ENCODE measurements at regions not wholly inside any gene's neighbourhood (a gene's known extent, or its start where the extent isn't known, plus 50 kb on each side); places are given as distances from the start of the nearest gene placed in this dataset.

GRCh38 chr2:145380436-145381017, 860.6 kb upstream of the ZEB2 start:
- H4K8ac ChIP-seq (replicated peaks; ENCODE audit: insufficient read length, low read depth, low read length) = no peak overlapping the region
- H3K23ac ChIP-seq (ENCODE audit: insufficient read length, low read depth, low read length) = no peak overlapping the region
- H3K27ac ChIP-seq (ENCODE audit: insufficient read length, low read depth, low read length) = no peak overlapping the region
- no peak overlapping the region for H2BK5ac ChIP-seq (ENCODE audit: insufficient read length, low read length)
- H4K91ac ChIP-seq (ENCODE audit: insufficient read length, low read depth, low read length) = no peak overlapping the region
- no CpG with 5 or more reads among the region's 4 CpGs for WGBS (ENCODE audit: extremely low coverage, insufficient read length, low lambda C conversion rate)
- no peak overlapping the region for H2BK12ac ChIP-seq (ENCODE audit: insufficient read length, low read depth, low read length)
- no peaks in the 10 kb centered on the region for H3K27me3 Mint-ChIP-seq (ENCODE audit: low read depth)
- H3K18ac ChIP-seq (ENCODE audit: insufficient read length, low read depth, low read length) = no peak overlapping the region
- H2AFZ ChIP-seq (ENCODE audit: low read length) = no peak overlapping the region
- H4K20me1 ChIP-seq (ENCODE audit: control insufficient read depth, insufficient read depth, insufficient read length) = no peaks in the 10 kb centered on the region
- no peak overlapping the region for H3K14ac ChIP-seq (ENCODE audit: insufficient read depth, low read length)
- H3K79me1 ChIP-seq (ENCODE audit: insufficient read depth, low read depth, low read length, poor library complexity, severe bottlenecking) = no peaks in the 10 kb centered on the region
- no peak overlapping the region for H3T11ph ChIP-seq (ENCODE audit: low read length)
- no peak overlapping the region for H3K27ac Mint-ChIP-seq
- H3K9me3 ChIP-seq (ENCODE audit: control insufficient read depth, low read depth, low read length) = no peaks in the 10 kb centered on the region
- no peaks in the 10 kb centered on the region for H3K36me3 Mint-ChIP-seq (ENCODE audit: insufficient read depth in 1 of 3, low read depth in 3 of 3)
- no peak for DNase-seq
- no peaks in the 10 kb centered on the region for H3K79me2 ChIP-seq (ENCODE audit: insufficient read depth, low read length)
- H3K9me3 Mint-ChIP-seq = no peaks in the 10 kb centered on the region
- no peak overlapping the region for H2BK120ac ChIP-seq (ENCODE audit: low read depth, low read length, poor library complexity, severe bottlenecking)
- TF ChIP-seq CTCF (conservative IDR thresholded peaks at IDR 0.05) = no peak
- H3K4me2 ChIP-seq (ENCODE audit: insufficient read depth, insufficient read length, low read length) = no peak overlapping the region
- no peak overlapping the region for H2BK20ac ChIP-seq (ENCODE audit: low read depth, low read length, poor library complexity, severe bottlenecking)
- no peaks in the 10 kb centered on the region for H3K27me3 ChIP-seq (ENCODE audit: insufficient read depth, low read length)
- H3K4me1 Mint-ChIP-seq = no peaks in the 10 kb centered on the region
- no peaks in the 10 kb centered on the region for H3K23me2 ChIP-seq (ENCODE audit: insufficient read length, low read depth, low read length, poor library complexity, severe bottlenecking)
- no peak overlapping the region for H3K4me3 Mint-ChIP-seq
- H2AK5ac ChIP-seq (ENCODE audit: insufficient read length, low read length) = no peak overlapping the region
- H3K56ac ChIP-seq (ENCODE audit: insufficient read length, low read depth, low read length) = no peak overlapping the region
- H2BK15ac ChIP-seq (ENCODE audit: low read depth, low read length) = no peak overlapping the region
- H3K4me1 ChIP-seq (ENCODE audit: insufficient read depth, low read length) = no peaks in the 10 kb centered on the region
- no peak overlapping the region for H3K9ac ChIP-seq (ENCODE audit: extremely low read depth, insufficient read length, low read length)
- no peak overlapping the region for H3K4ac ChIP-seq (ENCODE audit: low read depth, low read length)
- no peak overlapping the region for H4K5ac ChIP-seq (ENCODE audit: insufficient read length, low read depth, low read length)
